Mesendoderm (in vitro differentiated cells): ENCODE measurements at regions not wholly inside any gene's neighbourhood (a gene's known extent, or its start where the extent isn't known, plus 50 kb on each side); places are given as distances from the start of the nearest gene placed in this dataset.

ENCODE experiments used
- DNase-seq: peaks from one replicate; pipeline ENCODE4 v3.0.0; 2013
- H2AK5ac ChIP-seq: 2 replicates; pipeline ENCODE4 v1.6.1; 2013; ENCODE audit warnings: low read length, inconsistent platforms
- H2BK120ac ChIP-seq: 2 replicates; pipeline ENCODE4 v1.6.1; 2013; ENCODE audit warnings: low read depth, mild to moderate bottlenecking, low read length, moderate library complexity, mixed read lengths
- H2BK15ac ChIP-seq: replicated peaks from 2 replicates; pipeline ENCODE4 v1.6.1; 2013; ENCODE audit warnings: low read depth, mild to moderate bottlenecking, moderate library complexity
- H2BK5ac ChIP-seq: 2 replicates; pipeline ENCODE4 v1.6.1; 2013; ENCODE audit warnings: low read length, inconsistent platforms
- H3K18ac ChIP-seq: 2 replicates; pipeline ENCODE4 v1.6.1; 2013; ENCODE audit warnings: mild to moderate bottlenecking, low read length, mixed read lengths
- H3K23ac ChIP-seq: one replicate; pipeline ENCODE4 v1.6.1; 2013; ENCODE audit warnings: low read length
- H3K27ac ChIP-seq: 2 replicates; pipeline ENCODE4 v1.5.1; 2013; ENCODE audit warnings: low read depth, mild to moderate bottlenecking, inconsistent platforms, low read length, moderate library complexity
- H3K27me3 ChIP-seq: 2 replicates; pipeline ENCODE4 v1.6.1; 2013; ENCODE audit warnings: low read length, control low read depth, mild to moderate bottlenecking, inconsistent platforms; ENCODE audit not compliant: insufficient read depth, poor library complexity
- H3K36me3 ChIP-seq: 2 replicates; pipeline ENCODE4 v1.6.1; 2013; ENCODE audit warnings: low read length, inconsistent platforms; ENCODE audit not compliant: control insufficient read depth, insufficient read depth
- H3K4ac ChIP-seq: one replicate; pipeline ENCODE4 v1.6.1; 2013; ENCODE audit warnings: low read depth, mild to moderate bottlenecking, low read length, moderate library complexity
- H3K4me1 ChIP-seq: 2 replicates; pipeline ENCODE4 v1.6.1; 2013; ENCODE audit warnings: low read depth, low read length, inconsistent platforms; ENCODE audit not compliant: control insufficient read depth
- H3K4me2 ChIP-seq: 2 replicates; pipeline ENCODE4 v1.6.1; 2013; ENCODE audit warnings: low read length
- H3K4me3 ChIP-seq: 2 replicates; pipeline ENCODE4 v1.5.1; 2013; ENCODE audit warnings: mild to moderate bottlenecking, low read length
- H3K56ac ChIP-seq: one replicate; pipeline ENCODE4 v1.6.1; 2013; ENCODE audit warnings: low read length
- H3K79me1 ChIP-seq: 2 replicates; pipeline ENCODE4 v1.6.1; 2013; ENCODE audit warnings: low read length, inconsistent platforms
- H3K79me2 ChIP-seq: 2 replicates; pipeline ENCODE4 v1.6.1; 2013; ENCODE audit warnings: mild to moderate bottlenecking, low read length; ENCODE audit not compliant: control insufficient read depth, insufficient read depth
- H3K9ac ChIP-seq: 2 replicates; pipeline ENCODE4 v1.6.1; 2013; ENCODE audit warnings: low read length, inconsistent platforms
- H4K5ac ChIP-seq: one replicate; pipeline ENCODE4 v1.6.1; 2013; ENCODE audit warnings: low read length
- H4K8ac ChIP-seq: one replicate; pipeline ENCODE4 v1.6.1; 2013; ENCODE audit warnings: low read depth, mild to moderate bottlenecking, control low read depth, low read length, moderate library complexity
- WGBS: extraction: QIAGEN DNeasy Blood & Tissue Kit; methylation state at CpG from one replicate; pipeline ENCODE4 v1.1.7; 2013; ENCODE audit warnings: low lambda C conversion rate, missing lambda C conversion rate; ENCODE audit not compliant: insufficient coverage; ENCODE audit errors: extremely low coverage; 5-methylcytosine and 5-hydroxymethylcytosine counted together

DNA sequence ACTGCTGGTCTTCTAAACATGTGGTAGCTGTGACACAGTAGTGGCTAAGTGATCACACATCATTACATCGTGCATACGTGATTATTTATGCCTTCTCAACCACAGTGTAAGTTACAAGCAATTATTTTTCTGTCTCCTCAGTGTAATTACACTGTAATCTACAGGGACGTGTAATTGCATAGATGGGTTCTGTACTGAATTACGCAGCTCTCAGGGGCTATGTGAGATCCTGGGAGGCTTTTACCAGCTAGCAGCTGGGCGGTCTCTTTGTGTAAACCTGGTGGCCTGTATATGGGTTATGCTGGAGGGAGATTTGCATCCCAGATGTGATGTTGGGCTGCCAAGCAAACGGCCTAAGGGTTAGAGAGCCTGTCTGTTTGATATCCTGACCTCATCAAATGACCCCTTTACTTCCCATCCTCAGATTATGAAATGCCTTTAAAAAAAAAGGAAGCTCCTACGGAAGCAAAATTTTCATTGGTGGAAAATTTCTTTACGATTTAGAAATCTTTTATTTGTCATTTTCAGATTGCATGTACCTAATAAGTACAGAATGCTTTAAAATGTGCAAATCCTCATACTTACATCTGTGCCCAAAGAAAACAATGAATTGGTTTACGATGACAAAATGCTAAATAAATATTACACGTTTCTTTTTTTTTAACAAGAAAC lies 402.8 kb upstream of the JAG1 start:
- Histone ChIP-seq H3K27me3 (no peaks in the 10 kb centered on the region), H3K18ac (peak overlapping the region; percentile 14), H2AK5ac (no peak overlapping the region), H2BK120ac (no peak overlapping the region), H3K27ac (no peak overlapping the region), H2BK5ac (no peak overlapping the region), H4K5ac (no peak overlapping the region), H3K4me2 (no peak overlapping the region), H3K56ac (no peak overlapping the region), H3K4ac (no peak overlapping the region), H3K4me1 (no peaks in the 10 kb centered on the region), H3K79me2 (no peaks in the 10 kb centered on the region), H4K8ac (no peak overlapping the region), H2BK15ac (no peak overlapping the region), H3K79me1 (no peaks in the 10 kb centered on the region), H3K36me3 (no peaks in the 10 kb centered on the region), H3K9ac (no peak overlapping the region), H3K4me3 (no peak overlapping the region), H3K23ac (no peak overlapping the region)
- no peak for DNase-seq
- no CpG with 5 or more reads among the region's 10 CpGs for WGBS

DNA sequence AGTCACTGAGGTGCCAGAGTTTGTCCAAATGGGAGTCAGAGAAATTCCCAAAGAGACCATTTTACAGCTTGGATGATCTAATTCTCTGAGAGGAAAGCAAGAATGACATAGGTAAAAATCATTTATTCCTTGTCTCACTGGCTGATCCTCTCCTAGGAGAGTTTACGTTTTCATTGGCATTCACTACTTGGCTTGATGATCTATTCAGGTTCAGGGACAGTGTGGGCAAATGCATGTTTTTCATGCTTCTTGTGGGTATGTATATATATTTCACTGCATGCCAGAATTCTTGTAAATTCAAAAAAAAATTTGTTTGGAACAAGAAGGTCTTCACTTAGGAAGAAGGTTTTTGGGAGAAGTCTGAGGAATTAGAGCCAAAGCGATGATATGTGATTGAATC lies 403.4 kb upstream of the JAG1 start:
- Histone ChIP-seq H3K9ac (no peak overlapping the region), H3K79me2 (no peaks in the 10 kb centered on the region), H2BK120ac (no peak overlapping the region), H3K36me3 (no peaks in the 10 kb centered on the region), H3K4ac (no peak overlapping the region), H3K27ac (no peak overlapping the region), H2AK5ac (no peak overlapping the region), H4K8ac (no peak overlapping the region), H3K4me1 (no peaks in the 10 kb centered on the region), H3K79me1 (no peaks in the 10 kb centered on the region), H3K27me3 (no peaks in the 10 kb centered on the region), H3K4me2 (no peak overlapping the region), H3K56ac (no peak overlapping the region), H3K18ac (no peak overlapping the region), H2BK5ac (no peak overlapping the region), H2BK15ac (no peak overlapping the region), H3K23ac (no peak overlapping the region), H4K5ac (no peak overlapping the region), H3K4me3 (no peak overlapping the region)
- no CpG with 5 or more reads among the region's 2 CpGs for WGBS
- DNase-seq: no peak

DNA sequence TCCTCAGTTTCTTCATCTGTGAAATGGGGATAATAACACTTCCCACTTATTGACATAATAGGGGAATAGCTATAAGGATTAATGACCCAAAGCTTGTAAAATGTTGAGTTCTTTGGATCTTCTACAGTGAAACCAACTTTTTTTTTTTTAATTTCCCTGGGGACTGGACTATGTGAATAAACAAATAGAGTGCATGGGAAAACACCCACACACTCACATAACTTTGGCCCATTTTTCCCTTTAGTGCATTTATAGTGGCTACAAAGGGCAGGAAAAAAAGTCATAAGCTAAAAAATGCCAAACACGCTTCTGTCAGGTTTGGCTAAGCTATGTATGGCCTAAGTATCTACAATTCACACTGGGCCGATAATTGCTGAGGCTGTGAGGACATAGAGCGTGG lies 406.2 kb upstream of the JAG1 start:
- Histone ChIP-seq H3K79me2 (no peaks in the 10 kb centered on the region), H3K4me3 (no peak overlapping the region), H2BK15ac (no peak overlapping the region), H3K23ac (no peak overlapping the region), H3K4me1 (no peaks in the 10 kb centered on the region), H4K5ac (no peak overlapping the region), H3K4ac (no peak overlapping the region), H2BK120ac (no peak overlapping the region), H2BK5ac (no peak overlapping the region), H4K8ac (no peak overlapping the region), H3K36me3 (no peaks in the 10 kb centered on the region), H3K18ac (no peak overlapping the region), H3K9ac (no peak overlapping the region), H3K79me1 (no peaks in the 10 kb centered on the region), H3K27me3 (no peaks in the 10 kb centered on the region), H3K56ac (no peak overlapping the region), H2AK5ac (no peak overlapping the region), H3K4me2 (no peak overlapping the region), H3K27ac (no peak overlapping the region)
- WGBS: no CpG with 5 or more reads among the region's 3 CpGs
- DNase-seq: no peak

DNA sequence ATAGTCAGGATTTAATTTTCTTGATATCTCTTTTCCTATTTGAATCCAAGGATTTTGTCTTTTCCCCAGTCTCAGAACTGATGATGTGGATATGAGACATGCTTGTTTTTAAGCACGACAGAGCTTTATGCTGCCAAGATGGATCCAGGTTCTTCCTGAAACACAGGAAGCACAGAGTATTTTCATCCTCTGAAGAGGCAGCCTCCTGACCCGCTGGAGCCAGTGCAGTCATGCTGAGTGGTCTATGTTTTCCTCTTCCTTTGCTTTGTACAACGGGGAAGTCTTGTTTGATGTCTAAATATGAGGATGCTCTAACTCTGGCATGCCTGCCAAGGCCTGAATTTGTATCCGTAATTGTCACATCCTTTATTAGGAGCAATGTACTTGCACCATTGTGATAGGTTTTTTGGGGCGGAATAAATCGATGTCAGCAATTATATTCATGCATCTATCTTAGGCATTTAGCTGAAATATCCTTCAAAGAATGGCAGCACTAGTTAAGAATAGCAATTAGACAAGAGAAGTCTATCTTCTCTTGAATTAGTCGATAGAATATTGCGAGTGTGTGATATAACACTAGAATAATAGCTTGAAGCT lies 407.1 kb upstream of the JAG1 start:
- no peak overlapping the region for H2BK120ac ChIP-seq
- no peak overlapping the region for H3K18ac ChIP-seq
- H2BK15ac ChIP-seq: no peak overlapping the region
- no peak overlapping the region for H3K4me2 ChIP-seq
- no peaks in the 10 kb centered on the region for H3K79me1 ChIP-seq
- no peak overlapping the region for H4K5ac ChIP-seq
- no CpG with 5 or more reads among the region's 8 CpGs for WGBS
- DNase-seq: no peak
- H3K4me1 ChIP-seq: no peaks in the 10 kb centered on the region
- H3K4me3 ChIP-seq: no peak overlapping the region
- H3K56ac ChIP-seq: no peak overlapping the region
- H2AK5ac ChIP-seq: no peak overlapping the region
- no peaks in the 10 kb centered on the region for H3K79me2 ChIP-seq
- no peak overlapping the region for H3K23ac ChIP-seq
- H3K4ac ChIP-seq: no peak overlapping the region
- no peak overlapping the region for H4K8ac ChIP-seq
- H2BK5ac ChIP-seq: no peak overlapping the region
- H3K9ac ChIP-seq: no peak overlapping the region
- H3K27ac ChIP-seq: no peak overlapping the region
- no peaks in the 10 kb centered on the region for H3K36me3 ChIP-seq
- H3K27me3 ChIP-seq: no peaks in the 10 kb centered on the region

DNA sequence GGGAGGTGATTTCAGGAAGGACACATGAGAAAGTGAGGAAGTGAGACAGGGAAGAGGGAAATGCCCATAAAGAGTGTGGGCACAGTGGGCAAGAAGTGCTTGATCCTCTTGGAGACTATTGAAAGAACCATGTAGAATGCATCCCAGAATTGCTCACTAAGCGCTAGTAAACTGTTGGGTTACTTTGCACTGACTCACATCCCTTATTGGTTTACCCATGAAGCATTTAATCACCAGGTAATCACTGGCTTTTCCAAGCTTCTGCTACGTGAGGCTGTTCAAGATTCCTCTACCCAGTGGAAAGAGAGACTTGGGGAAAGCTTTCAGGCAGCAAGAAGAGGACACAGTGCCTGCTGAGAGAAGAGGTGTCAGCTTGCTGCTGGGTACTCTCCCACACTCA lies 410.0 kb upstream of the JAG1 start:
- Histone ChIP-seq H2BK5ac (no peak overlapping the region), H3K56ac (no peak overlapping the region), H3K79me2 (no peaks in the 10 kb centered on the region), H3K36me3 (no peaks in the 10 kb centered on the region), H4K8ac (no peak overlapping the region), H3K27me3 (no peaks in the 10 kb centered on the region), H2BK120ac (no peak overlapping the region), H3K4me2 (no peak overlapping the region), H3K4me3 (no peak overlapping the region), H3K23ac (no peak overlapping the region), H4K5ac (no peak overlapping the region), H3K9ac (no peak overlapping the region), H3K27ac (no peak overlapping the region), H2AK5ac (no peak overlapping the region), H2BK15ac (no peak overlapping the region), H3K79me1 (no peaks in the 10 kb centered on the region), H3K18ac (no peak overlapping the region), H3K4me1 (no peaks in the 10 kb centered on the region), H3K4ac (no peak overlapping the region)
- no CpG with 5 or more reads among the region's 2 CpGs for WGBS
- no peak for DNase-seq

DNA sequence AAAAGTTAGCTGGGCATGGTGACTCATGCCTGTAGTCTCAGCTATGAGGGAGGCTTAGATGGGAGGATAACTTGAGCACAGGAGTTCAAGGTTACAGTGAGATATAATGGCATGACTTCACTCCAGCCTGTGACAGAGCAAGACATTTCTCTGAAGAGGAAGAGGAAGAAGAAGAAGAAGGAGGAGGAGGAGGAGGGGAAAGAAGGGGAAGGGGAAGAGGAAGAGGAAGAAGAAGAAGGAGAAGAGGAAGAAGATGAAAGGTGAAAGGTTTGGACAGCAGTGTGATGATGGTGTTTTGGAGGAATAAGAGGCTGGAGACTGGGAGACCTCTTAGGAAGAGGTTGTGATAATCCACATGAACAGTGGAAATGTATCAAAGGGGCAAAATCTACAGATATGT lies 410.7 kb upstream of the JAG1 start:
- no peak overlapping the region for H3K4me3 ChIP-seq
- H3K18ac ChIP-seq: no peak overlapping the region
- no peak for DNase-seq
- H3K79me2 ChIP-seq: no peaks in the 10 kb centered on the region
- no peak overlapping the region for H3K9ac ChIP-seq
- no peak overlapping the region for H3K27ac ChIP-seq
- no peaks in the 10 kb centered on the region for H3K4me1 ChIP-seq
- no peak overlapping the region for H2AK5ac ChIP-seq
- no peak overlapping the region for H3K4me2 ChIP-seq
- H3K23ac ChIP-seq: no peak overlapping the region
- no peak overlapping the region for H4K5ac ChIP-seq
- no peaks in the 10 kb centered on the region for H3K27me3 ChIP-seq
- H3K36me3 ChIP-seq: no peaks in the 10 kb centered on the region
- H2BK5ac ChIP-seq: no peak overlapping the region
- H2BK120ac ChIP-seq: no peak overlapping the region
- no peak overlapping the region for H2BK15ac ChIP-seq
- no peak overlapping the region for H3K4ac ChIP-seq
- H3K56ac ChIP-seq: no peak overlapping the region
- H3K79me1 ChIP-seq: no peaks in the 10 kb centered on the region
- H4K8ac ChIP-seq: no peak overlapping the region
